Smooth muscle cell (in vitro differentiated cells): ENCODE measurements at regions not wholly inside any gene's neighbourhood (a gene's known extent, or its start where the extent isn't known, plus 50 kb on each side); places are given as distances from the start of the nearest gene placed in this dataset.

Experiments used
- DNase-seq: peaks from one replicate; lab custom pipeline; 2025; ENCODE audit not compliant: unreplicated experiment; lab: John Stamatoyannopoulos, UW
- H2AFZ ChIP-seq: fragments of 200-600 bp; sonication (generic); 2 replicates; pipeline ENCODE4 v1.6.0; 2016; ENCODE audit warnings: antibody characterized with exemption, low read depth, mild to moderate bottlenecking
- H3F3A ChIP-seq: fragments of 200-600 bp; sonication (generic); 2 replicates; pipeline ENCODE4 v1.6.0; 2017; ENCODE audit warnings: antibody characterized with exemption, low read depth
- H3K27ac ChIP-seq: fragments of 200-600 bp; sonication (generic); 2 replicates; pipeline ENCODE4 v1.5.1; 2016; ENCODE audit warnings: low read depth, mild to moderate bottlenecking
- H3K27me3 ChIP-seq: fragments of 200-600 bp; sonication (generic); 2 replicates; pipeline ENCODE4 v1.6.1; 2016; ENCODE audit warnings: low read depth, mild to moderate bottlenecking
- H3K36me3 ChIP-seq: fragments of 200-600 bp; sonication (generic); 2 replicates; pipeline ENCODE4 v1.5.1; 2016; ENCODE audit warnings: low read depth
- H3K4me1 ChIP-seq: fragments of 200-600 bp; sonication (generic); 2 replicates; pipeline ENCODE4 v1.5.1; 2016; ENCODE audit warnings: low read depth
- H3K4me2 ChIP-seq: fragments of 200-600 bp; sonication (generic); 2 replicates; pipeline ENCODE4 v1.6.0; 2016; ENCODE audit warnings: mild to moderate bottlenecking
- H3K4me3 ChIP-seq: fragments of 200-600 bp; sonication (generic); 2 replicates; pipeline ENCODE4 v1.5.1; 2016; ENCODE audit warnings: mild to moderate bottlenecking
- H3K79me2 ChIP-seq: fragments of 200-600 bp; sonication (generic); 2 replicates; pipeline ENCODE4 v1.6.0; 2016; ENCODE audit warnings: low read depth, mild to moderate bottlenecking
- H3K9ac ChIP-seq: fragments of 200-600 bp; sonication (generic); 2 replicates; pipeline ENCODE4 v1.6.0; 2016; ENCODE audit warnings: low read depth
- H3K9me3 ChIP-seq: fragments of 200-600 bp; sonication (generic); replicated peaks from 2 replicates; pipeline ENCODE4 v1.5.1; 2016; ENCODE audit warnings: low read depth
- H4K20me1 ChIP-seq: fragments of 200-600 bp; sonication (generic); 2 replicates; pipeline ENCODE4 v1.6.0; 2016; ENCODE audit warnings: low read depth
- WGBS: methylation state at CpG from one replicate; pipeline ENCODE4 v1.1.7; 2016; ENCODE audit warnings: low lambda C conversion rate; 5-methylcytosine and 5-hydroxymethylcytosine counted together
- TF ChIP-seq, protein P1 (sequence below): fragments of 200-600 bp; sonication (generic); IDR thresholded peaks from 2 replicates; pipeline ENCODE4 v1.5.1; 2017; ENCODE audit warnings: borderline replicate concordance, mild to moderate bottlenecking, antibody characterized with exemption; ENCODE audit not compliant: insufficient read depth, poor library complexity, severe bottlenecking

DNA sequence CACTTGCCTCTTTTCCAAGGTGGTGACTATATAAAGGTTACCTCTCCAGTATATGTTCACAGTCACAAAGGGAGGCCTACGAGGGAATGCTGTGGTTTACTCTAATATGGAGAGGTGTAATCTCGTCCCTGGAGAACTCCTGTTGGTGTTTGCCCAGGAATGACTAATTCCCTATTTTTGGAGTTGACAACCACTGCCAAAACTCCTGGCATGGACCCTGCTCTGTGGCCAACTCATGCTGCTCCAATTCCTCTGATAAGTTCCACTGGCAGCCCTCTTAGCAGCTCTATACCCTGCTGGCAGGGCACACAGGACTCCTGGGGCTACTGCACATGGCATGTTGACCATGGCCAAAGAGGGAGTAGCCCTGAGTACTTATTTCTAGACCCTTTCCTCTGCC, 418.7 kb upstream of the ANO5 start:
- Histone ChIP-seq H3K9ac (no peak overlapping the region), H3K27ac (no peak overlapping the region), H3K4me3 (no peak overlapping the region), H3K79me2 (no peaks in the 10 kb centered on the region), H3K36me3 (no peaks in the 10 kb centered on the region), H3F3A (no peaks in the 10 kb centered on the region), H3K4me1 (no peaks in the 10 kb centered on the region), H3K4me2 (no peak overlapping the region), H3K9me3 (no peaks in the 10 kb centered on the region), H2AFZ (no peak overlapping the region), H3K27me3 (no peaks in the 10 kb centered on the region), H4K20me1 (no peaks in the 10 kb centered on the region)
- WGBS, result 84% methylated on average over 2 of the region's 2 CpGs
- DNase-seq, result no peak
- TF ChIP-seq, protein P1, sequence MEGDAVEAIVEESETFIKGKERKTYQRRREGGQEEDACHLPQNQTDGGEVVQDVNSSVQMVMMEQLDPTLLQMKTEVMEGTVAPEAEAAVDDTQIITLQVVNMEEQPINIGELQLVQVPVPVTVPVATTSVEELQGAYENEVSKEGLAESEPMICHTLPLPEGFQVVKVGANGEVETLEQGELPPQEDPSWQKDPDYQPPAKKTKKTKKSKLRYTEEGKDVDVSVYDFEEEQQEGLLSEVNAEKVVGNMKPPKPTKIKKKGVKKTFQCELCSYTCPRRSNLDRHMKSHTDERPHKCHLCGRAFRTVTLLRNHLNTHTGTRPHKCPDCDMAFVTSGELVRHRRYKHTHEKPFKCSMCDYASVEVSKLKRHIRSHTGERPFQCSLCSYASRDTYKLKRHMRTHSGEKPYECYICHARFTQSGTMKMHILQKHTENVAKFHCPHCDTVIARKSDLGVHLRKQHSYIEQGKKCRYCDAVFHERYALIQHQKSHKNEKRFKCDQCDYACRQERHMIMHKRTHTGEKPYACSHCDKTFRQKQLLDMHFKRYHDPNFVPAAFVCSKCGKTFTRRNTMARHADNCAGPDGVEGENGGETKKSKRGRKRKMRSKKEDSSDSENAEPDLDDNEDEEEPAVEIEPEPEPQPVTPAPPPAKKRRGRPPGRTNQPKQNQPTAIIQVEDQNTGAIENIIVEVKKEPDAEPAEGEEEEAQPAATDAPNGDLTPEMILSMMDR, result no peak

GRCh38 chr11:21775911-21776310, 417.0 kb upstream of the ANO5 start:
- TF ChIP-seq, protein P1, result no peak
- Histone ChIP-seq H3K79me2 (no peaks in the 10 kb centered on the region), H3K36me3 (no peaks in the 10 kb centered on the region), H4K20me1 (no peaks in the 10 kb centered on the region), H3K9me3 (no peaks in the 10 kb centered on the region), H3K27me3 (no peaks in the 10 kb centered on the region), H3K27ac (no peak overlapping the region), H3F3A (no peaks in the 10 kb centered on the region), H3K4me1 (no peaks in the 10 kb centered on the region), H3K4me2 (no peak overlapping the region), H3K9ac (no peak overlapping the region), H3K4me3 (no peak overlapping the region), H2AFZ (no peak overlapping the region)
- no peak for DNase-seq

- no peaks in the 10 kb centered on the region for H3K36me3 ChIP-seq
- no peaks in the 10 kb centered on the region for H4K20me1 ChIP-seq
- DNase-seq, result no peak
- no peak overlapping the region for H3K27ac ChIP-seq
- H3F3A ChIP-seq, result no peaks in the 10 kb centered on the region
- WGBS, result 72% methylated on average over 4 of the region's 4 CpGs
- H3K27me3 ChIP-seq, result no peaks in the 10 kb centered on the region
- TF ChIP-seq, protein P1, result no peak
- H3K4me2 ChIP-seq, result no peak overlapping the region
- no peak overlapping the region for H2AFZ ChIP-seq
- H3K79me2 ChIP-seq, result no peaks in the 10 kb centered on the region
- H3K9me3 ChIP-seq, result no peaks in the 10 kb centered on the region
- H3K4me3 ChIP-seq, result no peak overlapping the region
- no peaks in the 10 kb centered on the region for H3K4me1 ChIP-seq
- H3K9ac ChIP-seq, result no peak overlapping the region
Observed at GRCh38 chr11:21783954-21784353, 408.9 kb upstream of the ANO5 start.

- no peak overlapping the region for H2AFZ ChIP-seq
- H3K4me1 ChIP-seq, result no peaks in the 10 kb centered on the region
- no peak for DNase-seq
- WGBS, result 77% methylated on average over 3 of the region's 3 CpGs
- no peak overlapping the region for H3K9ac ChIP-seq
- TF ChIP-seq, protein P1, result no peak
- no peaks in the 10 kb centered on the region for H4K20me1 ChIP-seq
- H3K36me3 ChIP-seq, result no peaks in the 10 kb centered on the region
- no peaks in the 10 kb centered on the region for H3K79me2 ChIP-seq
- H3K27ac ChIP-seq, result no peak overlapping the region
- no peaks in the 10 kb centered on the region for H3K27me3 ChIP-seq
- no peaks in the 10 kb centered on the region for H3K9me3 ChIP-seq
- no peak overlapping the region for H3K4me2 ChIP-seq
- no peak overlapping the region for H3K4me3 ChIP-seq
- H3F3A ChIP-seq, result no peaks in the 10 kb centered on the region
Observed at GRCh38 chr11:21785351-21785750, 407.5 kb upstream of the ANO5 start.
